ENCODE measurements at regions not wholly inside any gene's neighbourhood (a gene's known extent, or its start where the extent isn't known, plus 50 kb on each side); places are given as distances from the start of the nearest gene placed in this dataset.

- no peak for ATAC-seq
- DNase-seq (ENCODE audit: low read depth, low spot score): no peak
- H3K4me3 ChIP-seq (replicated peaks in 1 of 2; ENCODE audit: low read depth in 1 of 2, low read length in 2 of 2): no peak overlapping the region
- no peak overlapping the region for H3K4me2 ChIP-seq (ENCODE audit: low read length)
- CTCF ChIA-PET: no interaction called here
- no peaks in the 10 kb centered on the region for H3K4me1 ChIP-seq (ENCODE audit: control insufficient read depth in 1 of 2, insufficient read depth in 2 of 2, low read length in 2 of 2)
- no peak overlapping the region for H3K9ac ChIP-seq (ENCODE audit: low read length)
- H3K9me3 ChIP-seq (ENCODE audit: control insufficient read depth in 1 of 2, insufficient read depth in 1 of 2, low read depth in 1 of 2, low read length in 2 of 2): no peaks in the 10 kb centered on the region
- no peaks in the 10 kb centered on the region for H3K36me3 ChIP-seq (ENCODE audit: control insufficient read depth in 1 of 2, insufficient read depth in 2 of 2, low read length in 2 of 2)
- no peak for TF ChIP-seq FOSL1 (IDR thresholded peaks at IDR 0.05; ENCODE audit: low read depth)
- TF ChIP-seq ZNF274 (IDR thresholded peaks at IDR 0.05; ENCODE audit: low read depth, low read length): no peak
- no peak for TF ChIP-seq CTCF (IDR thresholded peaks at IDR 0.05 in 2 of 3, conservative IDR thresholded peaks at IDR 0.05 in 1 of 3; ENCODE audit: borderline replicate concordance in 1 of 3, insufficient read depth in 1 of 3, low read depth in 2 of 3, low read length in 2 of 3)
- no peak for TF ChIP-seq ELF1 (IDR thresholded peaks at IDR 0.05; ENCODE audit: borderline replicate concordance, low read depth)
- TF ChIP-seq, protein P1, sequence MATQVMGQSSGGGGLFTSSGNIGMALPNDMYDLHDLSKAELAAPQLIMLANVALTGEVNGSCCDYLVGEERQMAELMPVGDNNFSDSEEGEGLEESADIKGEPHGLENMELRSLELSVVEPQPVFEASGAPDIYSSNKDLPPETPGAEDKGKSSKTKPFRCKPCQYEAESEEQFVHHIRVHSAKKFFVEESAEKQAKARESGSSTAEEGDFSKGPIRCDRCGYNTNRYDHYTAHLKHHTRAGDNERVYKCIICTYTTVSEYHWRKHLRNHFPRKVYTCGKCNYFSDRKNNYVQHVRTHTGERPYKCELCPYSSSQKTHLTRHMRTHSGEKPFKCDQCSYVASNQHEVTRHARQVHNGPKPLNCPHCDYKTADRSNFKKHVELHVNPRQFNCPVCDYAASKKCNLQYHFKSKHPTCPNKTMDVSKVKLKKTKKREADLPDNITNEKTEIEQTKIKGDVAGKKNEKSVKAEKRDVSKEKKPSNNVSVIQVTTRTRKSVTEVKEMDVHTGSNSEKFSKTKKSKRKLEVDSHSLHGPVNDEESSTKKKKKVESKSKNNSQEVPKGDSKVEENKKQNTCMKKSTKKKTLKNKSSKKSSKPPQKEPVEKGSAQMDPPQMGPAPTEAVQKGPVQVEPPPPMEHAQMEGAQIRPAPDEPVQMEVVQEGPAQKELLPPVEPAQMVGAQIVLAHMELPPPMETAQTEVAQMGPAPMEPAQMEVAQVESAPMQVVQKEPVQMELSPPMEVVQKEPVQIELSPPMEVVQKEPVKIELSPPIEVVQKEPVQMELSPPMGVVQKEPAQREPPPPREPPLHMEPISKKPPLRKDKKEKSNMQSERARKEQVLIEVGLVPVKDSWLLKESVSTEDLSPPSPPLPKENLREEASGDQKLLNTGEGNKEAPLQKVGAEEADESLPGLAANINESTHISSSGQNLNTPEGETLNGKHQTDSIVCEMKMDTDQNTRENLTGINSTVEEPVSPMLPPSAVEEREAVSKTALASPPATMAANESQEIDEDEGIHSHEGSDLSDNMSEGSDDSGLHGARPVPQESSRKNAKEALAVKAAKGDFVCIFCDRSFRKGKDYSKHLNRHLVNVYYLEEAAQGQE (IDR thresholded peaks at IDR 0.05; ENCODE audit: low read depth): no peak
- TF ChIP-seq RAD21 (IDR thresholded peaks at IDR 0.05; ENCODE audit: low read depth): no peak
- no peak for TF ChIP-seq EZH2 (IDR thresholded peaks at IDR 0.05)
- no peak for TF ChIP-seq POLR2A (IDR thresholded peaks at IDR 0.05; ENCODE audit: borderline replicate concordance, extremely low read depth, insufficient read depth, insufficient read length)
- no peak for TF ChIP-seq EGR1 (IDR thresholded peaks at IDR 0.05; ENCODE audit: low read depth)
- TF ChIP-seq YY1 (IDR thresholded peaks at IDR 0.05; ENCODE audit: extremely low read depth, insufficient replicate concordance, low read depth, low read length): no peak
- TF ChIP-seq, protein P2, sequence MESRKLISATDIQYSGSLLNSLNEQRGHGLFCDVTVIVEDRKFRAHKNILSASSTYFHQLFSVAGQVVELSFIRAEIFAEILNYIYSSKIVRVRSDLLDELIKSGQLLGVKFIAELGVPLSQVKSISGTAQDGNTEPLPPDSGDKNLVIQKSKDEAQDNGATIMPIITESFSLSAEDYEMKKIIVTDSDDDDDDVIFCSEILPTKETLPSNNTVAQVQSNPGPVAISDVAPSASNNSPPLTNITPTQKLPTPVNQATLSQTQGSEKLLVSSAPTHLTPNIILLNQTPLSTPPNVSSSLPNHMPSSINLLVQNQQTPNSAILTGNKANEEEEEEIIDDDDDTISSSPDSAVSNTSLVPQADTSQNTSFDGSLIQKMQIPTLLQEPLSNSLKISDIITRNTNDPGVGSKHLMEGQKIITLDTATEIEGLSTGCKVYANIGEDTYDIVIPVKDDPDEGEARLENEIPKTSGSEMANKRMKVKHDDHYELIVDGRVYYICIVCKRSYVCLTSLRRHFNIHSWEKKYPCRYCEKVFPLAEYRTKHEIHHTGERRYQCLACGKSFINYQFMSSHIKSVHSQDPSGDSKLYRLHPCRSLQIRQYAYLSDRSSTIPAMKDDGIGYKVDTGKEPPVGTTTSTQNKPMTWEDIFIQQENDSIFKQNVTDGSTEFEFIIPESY (IDR thresholded peaks at IDR 0.05; ENCODE audit: extremely low read depth, insufficient replicate concordance, low read length): no peak
- TF ChIP-seq EZH2phosphoT487 (IDR thresholded peaks at IDR 0.05; ENCODE audit: borderline replicate concordance): no peak
- H3K27me3 ChIP-seq (ENCODE audit: insufficient read depth, low read length): no peaks in the 10 kb centered on the region
- no peak overlapping the region for H2AFZ ChIP-seq (ENCODE audit: low read depth, low read length, poor library complexity, severe bottlenecking)
- RAD21 ChIA-PET (ENCODE audit: low non-redundant PET in 1 of 2, low total read pairs in 2 of 2, uncharacterized antibody in 2 of 2, unreplicated experiment in 2 of 2): no interaction called here
- H3K9me2 ChIP-seq (ENCODE audit: insufficient read depth): no peaks in the 10 kb centered on the region
- no TSS peak for BruUV-seq (replicated peaks)
- no peaks in the 10 kb centered on the region for H3K79me2 ChIP-seq (ENCODE audit: insufficient read depth, low read length)
- no peaks in the 10 kb centered on the region for H4K20me1 ChIP-seq (ENCODE audit: insufficient read depth)
- H3K27ac ChIP-seq (ENCODE audit: low read depth, low read length): no peak overlapping the region
- POLR2A ChIA-PET: no interaction called here
- intact Hi-C loops (cut with micrococcal nuclease): no loop called here
Measured at GRCh38 chr2:180461761-180462160, 454.7 kb upstream of the CWC22 start.
